KG1 (cell line): ENCODE measurements at regions not wholly inside any gene's neighbourhood (a gene's known extent, or its start where the extent isn't known, plus 50 kb on each side); places are given as distances from the start of the nearest gene placed in this dataset.

Experiments
- DNase-seq: peaks from one replicate; lab custom pipeline; 2025; lab: John Stamatoyannopoulos, UW

GRCh38 chr7:11895337-11895736 lies 63.3 kb upstream of the THSD7A start:
- no peak for DNase-seq

- DNase-seq: no peak
Measured at GRCh38 chr7:11896663-11897062, 64.7 kb upstream of the THSD7A start.

GRCh38 chr7:11899247-11899646 lies 67.2 kb upstream of the THSD7A start:
- no peak for DNase-seq

GRCh38 chr7:11910253-11910652 lies 78.3 kb upstream of the THSD7A start:
- DNase-seq: no peak

- no peak for DNase-seq
Measured at GRCh38 chr7:11911900-11912299, 79.9 kb upstream of the THSD7A start.

- DNase-seq: no peak
Measured at GRCh38 chr7:11914645-11915044, 82.6 kb upstream of the THSD7A start.

- no peak for DNase-seq
Measured at GRCh38 chr7:11923376-11923930, 91.5 kb upstream of the THSD7A start.

- no peak for DNase-seq
Measured at GRCh38 chr7:11931307-11931706, 99.3 kb upstream of the THSD7A start.

- DNase-seq: no peak
Measured at GRCh38 chr7:11934796-11935195, 102.8 kb upstream of the THSD7A start.

GRCh38 chr7:11935905-11936304 lies 103.9 kb upstream of the THSD7A start:
- DNase-seq: no peak

GRCh38 chr7:11946794-11947193 lies 114.8 kb upstream of the THSD7A start:
- no peak for DNase-seq

GRCh38 chr7:11950281-11950680 lies 118.3 kb upstream of the THSD7A start:
- no peak for DNase-seq

GRCh38 chr7:11950942-11951341 lies 118.9 kb upstream of the THSD7A start:
- no peak for DNase-seq

GRCh38 chr7:11951909-11952308 lies 119.9 kb upstream of the THSD7A start:
- no peak for DNase-seq

- DNase-seq: no peak
Measured at GRCh38 chr7:11952972-11953371, 121.0 kb upstream of the THSD7A start.

- DNase-seq: no peak
Measured at GRCh38 chr7:11956991-11957390, 125.0 kb upstream of the THSD7A start.

- no peak for DNase-seq
Measured at GRCh38 chr7:11957956-11958355, 126.0 kb upstream of the THSD7A start.

GRCh38 chr7:11959121-11959520 lies 127.1 kb upstream of the THSD7A start:
- no peak for DNase-seq

GRCh38 chr7:11960621-11961020 lies 128.6 kb upstream of the THSD7A start:
- DNase-seq: no peak

- no peak for DNase-seq
Measured at GRCh38 chr7:11969643-11970042, 137.6 kb upstream of the THSD7A start.

- no peak for DNase-seq
Measured at GRCh38 chr7:11970132-11970531, 138.1 kb upstream of the THSD7A start.

- no peak for DNase-seq
Measured at GRCh38 chr7:11985376-11985775, 153.4 kb upstream of the THSD7A start.

GRCh38 chr7:11985971-11986370 lies 154.0 kb upstream of the THSD7A start:
- no peak for DNase-seq

GRCh38 chr7:11988186-11988585 lies 156.2 kb upstream of the THSD7A start:
- DNase-seq: no peak

GRCh38 chr7:12002428-12002827 lies 170.4 kb upstream of the THSD7A start:
- no peak for DNase-seq
